VCaP (cell line): ENCODE measurements at regions not wholly inside any gene's neighbourhood (a gene's known extent, or its start where the extent isn't known, plus 50 kb on each side); places are given as distances from the start of the nearest gene placed in this dataset.

ENCODE experiments used
- H3K27ac ChIP-seq: fragments of 450-650 bp; 2 replicates; pipeline ENCODE4 v1.5.1; 2017
- TF ChIP-seq, protein P1 (sequence below): fragments of 450-650 bp; conservative IDR thresholded peaks from 2 replicates; pipeline ENCODE4 v1.5.1; 2017; ENCODE audit warnings: mild to moderate bottlenecking, moderate library complexity

DNA sequence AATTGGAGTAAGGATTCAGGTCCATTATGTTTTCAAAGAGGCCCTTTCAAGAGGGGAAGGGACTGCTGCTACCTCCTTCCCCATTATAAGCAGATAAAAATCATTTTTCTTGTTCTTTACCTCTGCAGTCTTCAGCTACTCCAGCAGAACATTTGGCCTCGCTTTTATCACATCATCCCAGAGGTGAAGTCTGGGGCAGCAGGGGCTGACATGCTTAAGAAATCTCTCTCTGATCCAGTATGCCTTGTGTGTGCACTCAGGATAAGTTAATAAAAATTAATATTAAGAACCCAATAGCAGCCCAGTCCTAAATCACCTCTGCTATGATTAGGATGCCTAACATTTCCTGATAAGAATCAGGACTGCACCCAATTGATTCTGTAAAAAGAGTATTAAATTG lies 306.9 kb upstream of the NREP start:
- TF ChIP-seq, protein P1, sequence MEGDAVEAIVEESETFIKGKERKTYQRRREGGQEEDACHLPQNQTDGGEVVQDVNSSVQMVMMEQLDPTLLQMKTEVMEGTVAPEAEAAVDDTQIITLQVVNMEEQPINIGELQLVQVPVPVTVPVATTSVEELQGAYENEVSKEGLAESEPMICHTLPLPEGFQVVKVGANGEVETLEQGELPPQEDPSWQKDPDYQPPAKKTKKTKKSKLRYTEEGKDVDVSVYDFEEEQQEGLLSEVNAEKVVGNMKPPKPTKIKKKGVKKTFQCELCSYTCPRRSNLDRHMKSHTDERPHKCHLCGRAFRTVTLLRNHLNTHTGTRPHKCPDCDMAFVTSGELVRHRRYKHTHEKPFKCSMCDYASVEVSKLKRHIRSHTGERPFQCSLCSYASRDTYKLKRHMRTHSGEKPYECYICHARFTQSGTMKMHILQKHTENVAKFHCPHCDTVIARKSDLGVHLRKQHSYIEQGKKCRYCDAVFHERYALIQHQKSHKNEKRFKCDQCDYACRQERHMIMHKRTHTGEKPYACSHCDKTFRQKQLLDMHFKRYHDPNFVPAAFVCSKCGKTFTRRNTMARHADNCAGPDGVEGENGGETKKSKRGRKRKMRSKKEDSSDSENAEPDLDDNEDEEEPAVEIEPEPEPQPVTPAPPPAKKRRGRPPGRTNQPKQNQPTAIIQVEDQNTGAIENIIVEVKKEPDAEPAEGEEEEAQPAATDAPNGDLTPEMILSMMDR: no peak
- no peak overlapping the region for H3K27ac ChIP-seq

DNA sequence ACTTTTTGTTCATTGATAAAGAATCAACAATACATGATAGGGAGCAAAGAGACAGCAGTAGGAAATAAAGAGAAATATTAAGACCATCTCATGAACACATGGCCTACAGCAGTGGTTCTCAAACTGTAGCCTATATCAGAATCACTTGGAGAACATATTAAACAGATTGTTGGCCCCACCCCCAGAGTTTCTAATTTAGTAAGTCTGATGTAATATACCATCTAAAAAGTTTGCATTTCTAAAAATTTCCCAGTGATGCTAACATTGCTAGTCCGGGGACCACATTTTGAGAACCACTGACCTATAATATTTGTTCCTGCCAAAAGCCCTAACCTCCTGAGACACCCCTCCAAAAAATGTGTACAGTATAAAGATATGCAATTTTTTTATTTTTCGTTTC lies 306.2 kb upstream of the NREP start:
- H3K27ac ChIP-seq: no peak overlapping the region
- TF ChIP-seq, protein P1: no peak

DNA sequence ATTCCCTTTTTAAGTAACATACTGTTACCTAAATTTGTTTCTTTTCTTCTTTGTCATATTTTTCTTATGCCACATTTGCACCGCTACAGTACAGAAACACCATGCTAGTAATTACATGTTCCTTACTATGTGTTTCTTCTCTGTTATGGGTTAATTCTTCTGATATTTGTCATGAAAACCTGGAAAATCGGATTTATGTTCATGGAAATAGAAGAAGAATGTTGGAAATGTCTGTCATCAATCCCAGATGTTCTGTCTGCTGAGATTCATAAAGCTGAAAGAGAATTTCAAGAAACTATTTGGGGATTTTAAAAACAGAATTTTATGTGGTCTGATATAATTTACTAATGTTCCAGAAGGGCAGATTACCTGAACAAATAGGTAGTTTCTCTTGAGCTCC lies 305.2 kb upstream of the NREP start:
- no peak overlapping the region for H3K27ac ChIP-seq
- TF ChIP-seq, protein P1: no peak

DNA sequence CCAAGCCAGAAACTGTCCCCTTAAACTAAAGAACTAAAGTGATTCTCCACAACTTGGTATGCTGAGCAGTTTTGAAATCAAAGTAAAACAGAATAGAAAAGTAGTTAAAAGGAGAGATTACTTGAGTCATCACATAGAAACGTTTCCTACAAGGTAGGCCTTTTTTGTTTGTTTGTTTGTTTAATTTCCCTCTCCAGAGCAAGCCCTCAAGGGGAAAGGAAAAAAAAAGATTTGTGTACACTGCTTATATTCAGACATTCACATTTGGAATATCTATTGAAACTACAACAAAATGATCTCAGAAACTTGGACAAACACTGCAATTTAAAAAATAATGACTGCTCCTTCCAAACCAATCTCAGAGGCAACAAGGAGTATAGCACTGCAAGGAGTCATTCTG lies 304.7 kb upstream of the NREP start:
- TF ChIP-seq, protein P1: no peak
- H3K27ac ChIP-seq: no peak overlapping the region

DNA sequence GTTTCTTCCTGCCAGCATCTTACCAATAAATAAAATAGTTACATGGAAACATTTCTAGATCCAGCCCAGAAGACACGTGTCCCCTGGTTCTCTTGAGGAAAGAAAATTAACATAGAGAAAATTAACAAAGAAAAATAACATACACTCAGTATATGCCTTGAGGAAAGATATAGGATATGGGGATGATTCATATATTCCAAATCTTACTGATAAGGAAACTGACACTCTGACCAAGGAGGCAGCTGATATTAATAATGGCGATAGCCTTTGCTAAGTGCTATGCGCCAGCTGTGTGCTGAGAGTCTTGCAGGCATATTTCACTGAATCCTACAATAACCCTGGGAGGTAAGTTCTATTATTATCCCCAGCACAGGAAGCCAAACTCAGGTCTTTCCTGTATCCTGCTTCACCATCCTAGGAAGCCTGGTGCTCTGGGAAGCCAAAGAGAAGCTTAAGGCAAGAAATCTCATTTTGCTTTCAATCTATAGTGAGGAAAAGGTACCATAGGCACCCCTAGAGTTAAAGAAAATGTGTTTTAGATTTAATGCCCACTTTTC lies 302.7 kb upstream of the NREP start:
- no peak overlapping the region for H3K27ac ChIP-seq
- TF ChIP-seq, protein P1: no peak

DNA sequence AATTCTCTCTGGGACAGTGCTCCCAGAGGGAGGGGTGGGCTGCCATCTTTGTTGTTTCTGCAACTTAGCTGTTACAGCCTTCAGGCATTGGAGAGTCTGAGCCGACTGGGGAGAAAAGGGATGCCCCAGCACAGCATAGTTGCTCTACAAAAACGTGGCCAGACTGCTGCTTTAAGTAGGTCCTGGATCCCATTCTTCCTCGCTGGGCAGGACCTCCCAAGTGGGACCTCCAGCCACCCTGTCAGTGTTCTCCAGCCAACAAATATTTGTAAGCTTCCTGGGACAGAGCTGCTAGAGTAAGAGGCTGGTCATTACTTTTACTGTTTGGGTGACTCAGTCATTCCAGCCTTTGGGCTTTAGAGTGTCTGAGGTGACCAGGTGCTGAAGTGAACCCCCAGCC lies 292.7 kb upstream of the NREP start:
- no peak overlapping the region for H3K27ac ChIP-seq
- TF ChIP-seq, protein P1: no peak

DNA sequence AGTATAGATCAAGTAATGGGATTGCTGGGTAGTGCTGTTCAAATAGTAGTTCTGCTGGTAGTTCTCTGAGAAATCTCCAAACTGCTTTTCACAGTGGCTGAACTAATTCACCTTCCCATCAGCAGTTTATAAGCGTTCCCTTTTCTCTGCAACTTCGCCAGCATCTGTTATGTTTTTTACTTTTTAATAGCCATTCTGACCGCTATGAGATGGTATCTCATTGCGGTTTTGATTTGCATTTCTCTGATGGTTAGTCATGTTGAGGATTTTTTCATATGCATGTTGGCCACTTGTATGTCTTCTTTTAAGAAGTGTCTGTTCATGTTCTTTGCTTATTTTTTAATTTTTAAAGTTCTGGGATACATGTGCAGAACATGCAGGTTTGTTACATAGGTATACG lies 279.2 kb upstream of the NREP start:
- TF ChIP-seq, protein P1: no peak
- H3K27ac ChIP-seq: no peak overlapping the region
